ENCODE measurements at regions not wholly inside any gene's neighbourhood (a gene's known extent, or its start where the extent isn't known, plus 50 kb on each side); places are given as distances from the start of the nearest gene placed in this dataset.

DNA sequence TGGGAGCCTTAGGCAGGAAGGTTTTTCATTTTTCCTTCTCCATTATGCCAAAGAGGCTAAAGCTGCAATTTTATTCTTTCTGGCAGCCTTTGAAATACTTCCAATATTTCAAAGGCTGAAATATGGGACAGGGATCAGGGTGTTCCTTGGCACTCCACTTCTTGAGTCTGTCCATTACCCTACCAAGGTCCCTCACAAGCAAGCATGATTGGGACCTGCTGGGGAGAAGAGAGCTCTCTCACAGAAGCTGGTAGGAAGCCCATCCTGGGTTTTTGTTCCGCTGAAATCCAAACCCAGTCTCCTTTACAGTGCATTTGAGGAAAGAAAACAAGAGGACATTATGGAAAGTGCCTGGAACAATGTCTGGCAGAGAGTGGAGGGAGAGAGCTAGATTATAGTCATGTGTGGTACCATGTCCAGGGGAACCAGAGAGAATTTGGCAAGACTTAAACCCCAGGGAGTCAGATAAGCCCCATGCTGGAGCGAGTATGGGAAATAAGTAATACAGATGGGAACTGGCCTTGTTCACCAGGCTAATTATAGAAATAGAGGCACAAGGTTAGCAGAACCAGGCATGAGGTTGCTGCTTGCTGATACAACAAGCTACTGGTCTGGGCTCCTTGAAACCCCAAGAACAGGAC is 104.7 kb downstream of the LSM5 start:
- TF ChIP-seq ZFX (IDR thresholded peaks at IDR 0.05; ENCODE audit: borderline replicate concordance): no peak
- TF ChIP-seq, protein P1, sequence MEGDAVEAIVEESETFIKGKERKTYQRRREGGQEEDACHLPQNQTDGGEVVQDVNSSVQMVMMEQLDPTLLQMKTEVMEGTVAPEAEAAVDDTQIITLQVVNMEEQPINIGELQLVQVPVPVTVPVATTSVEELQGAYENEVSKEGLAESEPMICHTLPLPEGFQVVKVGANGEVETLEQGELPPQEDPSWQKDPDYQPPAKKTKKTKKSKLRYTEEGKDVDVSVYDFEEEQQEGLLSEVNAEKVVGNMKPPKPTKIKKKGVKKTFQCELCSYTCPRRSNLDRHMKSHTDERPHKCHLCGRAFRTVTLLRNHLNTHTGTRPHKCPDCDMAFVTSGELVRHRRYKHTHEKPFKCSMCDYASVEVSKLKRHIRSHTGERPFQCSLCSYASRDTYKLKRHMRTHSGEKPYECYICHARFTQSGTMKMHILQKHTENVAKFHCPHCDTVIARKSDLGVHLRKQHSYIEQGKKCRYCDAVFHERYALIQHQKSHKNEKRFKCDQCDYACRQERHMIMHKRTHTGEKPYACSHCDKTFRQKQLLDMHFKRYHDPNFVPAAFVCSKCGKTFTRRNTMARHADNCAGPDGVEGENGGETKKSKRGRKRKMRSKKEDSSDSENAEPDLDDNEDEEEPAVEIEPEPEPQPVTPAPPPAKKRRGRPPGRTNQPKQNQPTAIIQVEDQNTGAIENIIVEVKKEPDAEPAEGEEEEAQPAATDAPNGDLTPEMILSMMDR (IDR thresholded peaks at IDR 0.05): no peak
- no peak overlapping the region for H3K27ac ChIP-seq

DNA sequence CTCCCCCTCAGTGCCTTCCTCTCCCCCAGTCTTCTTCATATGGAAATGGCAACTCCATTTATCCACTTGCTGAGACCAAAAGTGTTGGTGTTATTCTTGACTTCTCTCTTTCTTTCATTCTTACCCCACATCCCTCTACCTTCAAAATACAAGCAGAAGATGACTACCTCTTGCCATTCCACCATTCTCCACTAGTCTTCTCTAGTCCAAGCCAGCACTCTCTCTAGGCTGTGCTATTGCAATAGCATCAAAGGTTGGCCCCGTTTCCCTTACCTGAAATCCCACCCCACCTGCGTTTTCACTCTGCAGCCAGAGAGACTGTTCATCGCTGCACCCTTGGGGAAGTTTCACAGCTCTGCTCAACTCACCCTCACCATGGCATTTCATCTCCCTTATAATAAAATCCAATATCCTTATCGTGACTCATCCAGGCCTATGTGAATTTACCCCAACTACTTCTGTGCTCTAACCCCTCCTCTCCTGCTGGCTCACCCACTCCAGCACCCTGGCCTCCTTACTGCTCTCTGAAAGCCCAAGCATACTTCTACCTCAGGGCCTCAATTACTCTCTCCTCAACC is 109.1 kb downstream of the LSM5 start:
- TF ChIP-seq ZFX (IDR thresholded peaks at IDR 0.05; ENCODE audit: borderline replicate concordance): no peak
- TF ChIP-seq, protein P1 (IDR thresholded peaks at IDR 0.05): no peak
- H3K27ac ChIP-seq: no peak overlapping the region

DNA sequence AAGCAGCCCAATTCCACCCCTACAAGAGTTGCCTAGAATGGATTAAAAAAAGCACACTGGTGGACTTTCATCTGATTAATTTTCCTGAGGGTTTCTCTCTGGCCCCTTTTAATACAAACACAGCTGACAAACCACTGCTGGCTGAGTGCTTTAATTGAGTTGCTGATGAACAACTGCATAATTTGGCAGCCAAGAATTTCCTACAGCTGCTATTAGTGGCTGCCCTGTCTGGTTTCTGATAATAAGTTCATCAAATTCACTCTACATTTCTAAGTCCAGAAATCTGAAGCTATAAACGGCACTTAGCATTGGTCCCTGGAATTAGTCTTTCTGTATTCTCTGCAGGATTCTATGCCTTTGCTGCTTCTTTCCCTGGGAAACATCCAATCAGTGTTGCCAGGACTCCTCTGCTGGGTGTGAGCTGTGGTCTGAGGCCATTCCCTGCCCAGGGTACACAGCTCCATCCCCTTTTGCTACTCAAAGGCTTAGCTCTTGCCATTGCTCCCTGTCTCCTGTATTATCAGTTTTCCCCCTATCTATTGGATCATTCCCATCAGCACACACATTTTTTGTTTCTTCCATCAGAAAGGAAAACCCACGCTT is 110.6 kb downstream of the LSM5 start:
- no peak overlapping the region for H3K27ac ChIP-seq
- TF ChIP-seq ZFX (IDR thresholded peaks at IDR 0.05; ENCODE audit: borderline replicate concordance): no peak
- TF ChIP-seq, protein P1 (IDR thresholded peaks at IDR 0.05): no peak

DNA sequence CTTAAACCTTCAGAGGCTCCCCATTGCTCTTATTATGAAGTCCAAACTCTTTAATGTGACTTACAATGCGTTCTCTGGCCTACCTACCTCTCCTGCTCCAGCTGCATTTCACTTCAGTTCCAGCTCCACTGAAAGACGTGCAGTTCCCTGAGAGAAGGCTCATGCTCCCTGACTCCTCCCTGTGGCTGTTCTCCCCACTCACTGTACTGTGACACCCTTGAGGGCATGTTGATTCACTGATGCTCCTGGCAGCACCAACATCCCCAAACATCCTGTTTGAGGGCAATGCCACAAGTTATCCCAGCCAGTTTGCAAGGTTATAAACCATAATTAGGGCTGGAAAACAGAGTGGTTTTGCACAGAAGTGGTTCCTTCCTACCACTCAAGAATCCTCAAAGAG is 111.2 kb downstream of the LSM5 start:
- no peak overlapping the region for H3K27ac ChIP-seq

DNA sequence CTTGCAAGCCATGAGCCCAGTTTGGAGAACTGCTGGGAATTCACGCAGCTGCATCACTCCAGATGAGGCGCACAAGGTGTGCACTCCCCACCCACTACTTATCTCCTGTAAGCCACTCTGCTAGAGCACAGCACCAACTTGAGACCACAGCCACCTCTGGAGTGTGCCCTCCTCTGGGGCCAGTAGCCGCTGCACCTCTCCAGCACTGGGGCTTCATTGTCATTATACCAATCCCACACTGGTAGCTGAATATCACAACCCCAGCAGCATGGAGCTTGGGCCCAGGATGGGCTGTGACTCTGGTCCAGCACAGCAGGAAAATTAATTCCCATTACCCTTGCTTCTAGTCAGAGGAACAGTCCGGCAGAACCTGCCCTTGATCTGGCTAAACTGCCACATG is 125.6 kb downstream of the LSM5 start:
- no peak for TF ChIP-seq ZFX (IDR thresholded peaks at IDR 0.05; ENCODE audit: borderline replicate concordance)
- TF ChIP-seq, protein P1 (IDR thresholded peaks at IDR 0.05): no peak
- no peak overlapping the region for H3K27ac ChIP-seq

More for the DNA sequence above, 111.2 kb downstream of the LSM5 start:
- TF ChIP-seq, protein P1 (IDR thresholded peaks at IDR 0.05): no peak
- no peak for TF ChIP-seq ZFX (IDR thresholded peaks at IDR 0.05; ENCODE audit: borderline replicate concordance)

DNA sequence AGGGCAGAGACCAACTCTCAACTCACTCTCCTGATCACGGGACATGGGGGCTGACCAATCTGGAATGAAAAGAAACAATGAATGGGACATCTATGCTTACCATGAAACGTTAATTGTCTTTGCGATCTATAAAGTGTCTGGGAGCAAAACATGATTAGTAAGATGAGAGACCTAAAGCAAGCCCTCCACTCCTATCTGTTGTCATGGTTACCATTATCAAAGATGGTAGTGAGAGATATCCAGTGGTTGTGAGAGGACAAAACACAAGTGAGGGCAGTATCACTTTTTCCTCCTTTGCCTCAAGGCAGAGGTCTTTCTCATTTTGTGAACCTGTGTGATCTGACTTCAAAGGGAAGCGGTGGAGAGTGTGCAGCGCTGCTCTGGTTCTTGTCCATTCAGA is 130.1 kb downstream of the LSM5 start:
- no peak for TF ChIP-seq ZFX (IDR thresholded peaks at IDR 0.05; ENCODE audit: borderline replicate concordance)
- TF ChIP-seq, protein P1 (IDR thresholded peaks at IDR 0.05): no peak
- H3K27ac ChIP-seq: no peak overlapping the region

Data from 22Rv1 (cell line).